C4-2B (cell line): ENCODE measurements at regions not wholly inside any gene's neighbourhood (a gene's known extent, or its start where the extent isn't known, plus 50 kb on each side); places are given as distances from the start of the nearest gene placed in this dataset.

ENCODE experiments used
- CTCF ChIP-seq: fragments of 450-650 bp; conservative IDR thresholded peaks from 2 replicates; pipeline ENCODE4 v1.5.1; 2017; ENCODE audit warnings: mild to moderate bottlenecking
- ZFX ChIP-seq: fragments of 450-650 bp; IDR thresholded peaks from 2 replicates; pipeline ENCODE4 v1.6.1; 2017

GRCh38 chr10:3270577-3271316, 98.2 kb upstream of the PITRM1 start:
- TF ChIP-seq CTCF = no peak
- no peak for TF ChIP-seq ZFX
